Left ventricle myocardium inferior (tissue), 1 donor: ENCODE measurements at regions not wholly inside any gene's neighbourhood (a gene's known extent, or its start where the extent isn't known, plus 50 kb on each side); places are given as distances from the start of the nearest gene placed in this dataset.
A peak's percentile ranks its signal among the peaks of the same experiment; 100 is the strongest.

ENCODE experiments used
- DNase-seq: peaks from one replicate; pipeline ENCODE4 v3.0.0-alpha.2; 2020
- H3K27ac ChIP-seq: fragments of 200-600 bp; replicated peaks from 2 replicates; pipeline ENCODE4 v1.8.0; 2021
- H3K27me3 ChIP-seq: fragments of 200-600 bp; 2 replicates; pipeline ENCODE4 v1.8.0; 2021; ENCODE audit warnings: low read depth
- H3K36me3 ChIP-seq: fragments of 200-600 bp; 2 replicates; pipeline ENCODE4 v1.8.0; 2021
- H3K4me1 ChIP-seq: fragments of 200-600 bp; 2 replicates; pipeline ENCODE4 v1.8.0; 2021
- H3K4me3 ChIP-seq: fragments of 200-600 bp; 2 replicates; pipeline ENCODE4 v1.8.0; 2021; ENCODE audit warnings: mild to moderate bottlenecking, moderate library complexity
- H3K9me3 ChIP-seq: fragments of 200-600 bp; replicated peaks from 2 replicates; pipeline ENCODE4 v1.8.0; 2021
- intact Hi-C: fragments of 100-400 bp; cut with micrococcal nuclease; formaldehyde crosslinking; loops from one replicate; pipeline ENCODE4 v1.11.0; 2022
- TF ChIP-seq, protein P1 (sequence below): fragments of 200-600 bp; IDR thresholded peaks from 2 replicates; pipeline ENCODE4 v1.8.0; 2021; ENCODE audit warnings: antibody characterized with exemption, mild to moderate bottlenecking, borderline replicate concordance
- donor health status: DM: no; HTN: yes; CAD: no; lungs with severe emphysema.

DNA sequence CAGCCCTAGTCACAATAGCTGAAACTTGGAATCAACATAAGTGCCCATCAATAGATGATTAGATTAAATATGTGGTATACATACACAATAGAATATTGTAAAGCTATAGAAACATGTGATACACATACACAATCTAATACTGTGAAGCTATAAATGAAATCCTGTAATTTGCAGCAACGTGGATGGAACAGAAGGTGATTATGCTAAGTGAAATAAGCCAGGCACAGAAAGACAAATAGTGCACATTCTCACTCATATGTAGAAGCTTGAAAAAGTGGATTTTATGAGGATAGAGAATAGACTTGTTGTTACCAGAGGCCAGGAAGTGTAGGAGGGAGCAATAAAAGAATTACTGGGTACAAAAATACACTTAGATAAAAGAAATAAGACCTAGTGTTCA, 181.5 kb upstream of the TYRP1 start:
- TF ChIP-seq, protein P1, sequence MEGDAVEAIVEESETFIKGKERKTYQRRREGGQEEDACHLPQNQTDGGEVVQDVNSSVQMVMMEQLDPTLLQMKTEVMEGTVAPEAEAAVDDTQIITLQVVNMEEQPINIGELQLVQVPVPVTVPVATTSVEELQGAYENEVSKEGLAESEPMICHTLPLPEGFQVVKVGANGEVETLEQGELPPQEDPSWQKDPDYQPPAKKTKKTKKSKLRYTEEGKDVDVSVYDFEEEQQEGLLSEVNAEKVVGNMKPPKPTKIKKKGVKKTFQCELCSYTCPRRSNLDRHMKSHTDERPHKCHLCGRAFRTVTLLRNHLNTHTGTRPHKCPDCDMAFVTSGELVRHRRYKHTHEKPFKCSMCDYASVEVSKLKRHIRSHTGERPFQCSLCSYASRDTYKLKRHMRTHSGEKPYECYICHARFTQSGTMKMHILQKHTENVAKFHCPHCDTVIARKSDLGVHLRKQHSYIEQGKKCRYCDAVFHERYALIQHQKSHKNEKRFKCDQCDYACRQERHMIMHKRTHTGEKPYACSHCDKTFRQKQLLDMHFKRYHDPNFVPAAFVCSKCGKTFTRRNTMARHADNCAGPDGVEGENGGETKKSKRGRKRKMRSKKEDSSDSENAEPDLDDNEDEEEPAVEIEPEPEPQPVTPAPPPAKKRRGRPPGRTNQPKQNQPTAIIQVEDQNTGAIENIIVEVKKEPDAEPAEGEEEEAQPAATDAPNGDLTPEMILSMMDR = no peak
- intact Hi-C loops = no loop called here

DNA sequence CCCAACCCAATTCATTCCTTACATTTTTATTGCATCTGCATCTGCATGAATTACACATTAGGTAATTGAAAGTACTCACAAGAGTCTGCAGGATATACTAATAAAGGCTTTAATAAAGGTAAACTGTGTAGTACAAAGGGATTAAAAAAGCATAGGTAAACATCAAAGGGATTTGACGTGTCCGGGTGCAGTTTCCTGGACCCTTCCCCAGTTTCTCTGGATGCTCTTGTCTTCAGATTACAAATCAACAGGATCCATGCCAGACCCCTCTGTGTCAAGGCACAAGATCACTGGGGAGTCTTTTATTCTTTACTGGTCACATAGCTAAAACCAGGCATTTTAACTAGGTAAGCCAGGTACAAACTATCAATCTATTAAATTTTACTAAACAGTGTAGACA, 177.2 kb upstream of the TYRP1 start:
- Histone ChIP-seq H3K9me3 (no peaks in the 10 kb centered on the region), H3K27ac (no peak overlapping the region), H3K4me1 (no peaks in the 10 kb centered on the region), H3K36me3 (no peaks in the 10 kb centered on the region), H3K27me3 (no peaks in the 10 kb centered on the region), H3K4me3 (no peak overlapping the region)
- intact Hi-C loops = no loop called here
- DNase-seq = no peak
- TF ChIP-seq, protein P1 = no peak

More for the DNA sequence above, 181.5 kb upstream of the TYRP1 start:
- Histone ChIP-seq H3K36me3 (no peaks in the 10 kb centered on the region), H3K9me3 (peaks cover 3% of the 10 kb centered on the region), H3K4me1 (no peaks in the 10 kb centered on the region), H3K27me3 (no peaks in the 10 kb centered on the region), H3K27ac (no peak overlapping the region), H3K4me3 (no peak overlapping the region)
- no peak for DNase-seq

DNA sequence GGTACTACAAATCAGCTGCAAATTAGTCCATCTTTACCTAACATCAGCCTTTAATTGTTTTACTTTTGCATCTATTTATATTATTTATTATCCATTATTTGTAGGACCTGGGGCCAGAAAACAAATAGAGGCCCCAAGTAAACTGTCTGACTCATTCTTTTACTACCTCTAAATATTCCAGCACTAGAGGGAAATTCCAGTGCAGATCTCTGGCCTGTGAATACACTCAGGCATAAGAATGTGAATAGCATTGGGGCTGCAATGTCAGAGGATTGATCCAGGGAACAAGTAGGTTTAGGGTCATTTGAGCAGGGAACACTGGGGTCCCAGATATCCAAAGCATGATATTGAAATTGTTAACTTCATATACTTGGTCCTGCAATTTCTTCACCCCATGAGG, 176.6 kb upstream of the TYRP1 start:
- no peak for DNase-seq
- Histone ChIP-seq H3K9me3 (no peaks in the 10 kb centered on the region), H3K4me3 (no peak overlapping the region), H3K36me3 (no peaks in the 10 kb centered on the region), H3K27ac (no peak overlapping the region), H3K4me1 (no peaks in the 10 kb centered on the region), H3K27me3 (no peaks in the 10 kb centered on the region)
- intact Hi-C loops = no loop called here
- TF ChIP-seq, protein P1 = no peak

- Histone ChIP-seq H3K36me3 (no peaks in the 10 kb centered on the region), H3K4me1 (no peaks in the 10 kb centered on the region), H3K27ac (no peak overlapping the region), H3K4me3 (peak overlapping the region; percentile 44), H3K27me3 (no peaks in the 10 kb centered on the region), H3K9me3 (no peaks in the 10 kb centered on the region)
- no peak for DNase-seq
- intact Hi-C loops = no loop called here
- TF ChIP-seq, protein P1 = no peak
These were observed 154.2 kb upstream of the TYRP1 start for GRCh38 chr9:12538842-12539579.

- peak overlapping the region; percentile 44 for H3K4me3 ChIP-seq
- no peaks in the 10 kb centered on the region for H3K36me3 ChIP-seq
- H3K9me3 ChIP-seq = no peaks in the 10 kb centered on the region
- intact Hi-C loops = no loop called here
- TF ChIP-seq, protein P1 = no peak
- H3K27ac ChIP-seq = no peak overlapping the region
- H3K27me3 ChIP-seq = no peaks in the 10 kb centered on the region
- DNase-seq = no peak
- no peaks in the 10 kb centered on the region for H3K4me1 ChIP-seq
These were observed 153.6 kb upstream of the TYRP1 start for GRCh38 chr9:12539580-12539975.
